ENCODE measurements at regions not wholly inside any gene's neighbourhood (a gene's known extent, or its start where the extent isn't known, plus 50 kb on each side); places are given as distances from the start of the nearest gene placed in this dataset.

DNA sequence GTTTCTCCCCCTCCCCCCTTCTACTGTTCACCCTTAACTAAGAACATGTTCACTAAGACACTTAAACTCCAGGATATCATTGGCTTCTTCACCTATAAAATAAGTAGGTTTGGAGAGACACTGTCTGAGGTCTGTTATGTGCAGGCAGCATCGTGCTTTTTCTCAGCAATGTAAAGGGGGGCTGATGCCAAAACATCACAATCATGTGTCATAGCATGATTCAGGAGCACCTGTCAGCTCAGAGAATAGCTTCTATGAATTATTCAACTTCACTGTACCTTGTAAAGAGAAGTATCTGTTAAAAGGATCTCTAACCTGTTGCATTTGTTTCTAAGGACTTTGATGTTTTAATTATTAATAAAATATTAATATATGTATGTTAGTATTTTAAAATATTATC is 211.4 kb upstream of the EPHA3 start:
- TF ChIP-seq, protein P1, sequence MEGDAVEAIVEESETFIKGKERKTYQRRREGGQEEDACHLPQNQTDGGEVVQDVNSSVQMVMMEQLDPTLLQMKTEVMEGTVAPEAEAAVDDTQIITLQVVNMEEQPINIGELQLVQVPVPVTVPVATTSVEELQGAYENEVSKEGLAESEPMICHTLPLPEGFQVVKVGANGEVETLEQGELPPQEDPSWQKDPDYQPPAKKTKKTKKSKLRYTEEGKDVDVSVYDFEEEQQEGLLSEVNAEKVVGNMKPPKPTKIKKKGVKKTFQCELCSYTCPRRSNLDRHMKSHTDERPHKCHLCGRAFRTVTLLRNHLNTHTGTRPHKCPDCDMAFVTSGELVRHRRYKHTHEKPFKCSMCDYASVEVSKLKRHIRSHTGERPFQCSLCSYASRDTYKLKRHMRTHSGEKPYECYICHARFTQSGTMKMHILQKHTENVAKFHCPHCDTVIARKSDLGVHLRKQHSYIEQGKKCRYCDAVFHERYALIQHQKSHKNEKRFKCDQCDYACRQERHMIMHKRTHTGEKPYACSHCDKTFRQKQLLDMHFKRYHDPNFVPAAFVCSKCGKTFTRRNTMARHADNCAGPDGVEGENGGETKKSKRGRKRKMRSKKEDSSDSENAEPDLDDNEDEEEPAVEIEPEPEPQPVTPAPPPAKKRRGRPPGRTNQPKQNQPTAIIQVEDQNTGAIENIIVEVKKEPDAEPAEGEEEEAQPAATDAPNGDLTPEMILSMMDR (conservative IDR thresholded peaks at IDR 0.05), result no peak
- no peak for TF ChIP-seq ZFX (IDR thresholded peaks at IDR 0.05)

All from C4-2B (cell line).